HS-5 (cell line): ENCODE measurements at regions not wholly inside any gene's neighbourhood (a gene's known extent, or its start where the extent isn't known, plus 50 kb on each side); places are given as distances from the start of the nearest gene placed in this dataset.

Source experiments
- DNase-seq: peaks from one replicate; pipeline ENCODE4 v3.0.0-alpha.2; 2012; ENCODE audit warnings: low read depth

DNA sequence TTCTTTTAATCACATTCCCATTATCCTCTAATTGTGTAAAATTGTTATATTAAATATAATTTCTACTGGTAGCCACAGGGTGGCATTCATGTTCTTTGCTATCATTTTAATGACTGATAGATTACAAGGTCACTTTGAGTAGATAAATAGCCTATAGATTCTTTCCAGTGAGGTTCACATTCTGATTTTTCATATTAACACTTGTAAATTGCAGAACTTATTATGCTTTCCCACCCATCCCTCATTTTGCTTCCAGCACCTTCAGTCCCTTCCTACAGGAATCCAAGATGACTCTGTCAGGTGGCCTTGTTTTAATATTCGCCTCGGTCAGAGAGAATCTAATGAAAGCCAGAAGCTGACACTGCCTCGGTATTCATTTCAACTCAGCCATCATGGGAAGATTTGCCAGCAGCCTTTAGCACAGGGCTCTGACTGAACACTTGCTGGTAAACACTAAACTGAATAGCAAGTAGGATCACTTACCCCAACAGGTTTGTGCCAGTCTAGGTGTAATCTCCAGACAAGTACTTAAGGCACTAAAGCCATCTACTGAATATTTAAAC, 101.2 kb upstream of the FSHR start:
- no peak for DNase-seq

DNA sequence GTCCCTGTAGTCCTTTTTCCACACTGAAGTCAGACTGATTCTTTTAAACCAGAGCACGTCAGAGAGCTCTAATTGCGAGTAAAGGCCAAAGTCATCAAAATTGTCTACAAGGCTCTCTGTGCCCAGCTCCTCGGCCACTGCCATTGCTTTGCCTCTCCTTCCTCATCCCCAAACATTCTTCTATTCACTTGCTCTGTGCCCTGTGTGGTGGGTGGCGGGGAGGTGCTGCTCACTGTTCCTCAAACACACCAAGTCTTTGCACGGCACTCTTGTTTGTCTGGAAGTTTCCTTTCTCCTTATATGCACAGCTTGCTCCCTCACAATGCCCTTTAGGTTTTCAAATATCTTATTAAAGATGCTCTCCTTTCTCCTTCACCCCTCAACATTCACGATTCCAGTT, 100.1 kb upstream of the FSHR start:
- DNase-seq: no peak

DNA sequence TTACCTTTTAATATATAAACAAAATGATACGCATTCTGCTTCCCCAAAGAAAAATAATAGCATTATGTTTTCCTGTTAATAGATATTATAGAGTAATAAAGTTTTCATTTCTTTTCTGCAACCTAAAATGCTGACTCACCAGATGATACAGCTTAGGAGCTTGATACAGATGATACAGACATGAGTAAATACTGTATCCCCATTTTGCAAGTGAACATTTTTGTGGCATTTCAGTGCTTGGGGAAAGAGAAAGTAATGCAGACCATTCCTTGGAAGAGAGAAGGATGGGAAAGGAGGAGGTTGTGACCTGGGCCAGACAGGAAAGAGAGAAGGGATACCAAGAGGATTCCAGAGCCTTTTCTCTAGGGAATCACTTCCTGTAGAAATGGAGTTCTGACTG, 97.5 kb upstream of the FSHR start:
- peak; percentile 81 for DNase-seq

DNA sequence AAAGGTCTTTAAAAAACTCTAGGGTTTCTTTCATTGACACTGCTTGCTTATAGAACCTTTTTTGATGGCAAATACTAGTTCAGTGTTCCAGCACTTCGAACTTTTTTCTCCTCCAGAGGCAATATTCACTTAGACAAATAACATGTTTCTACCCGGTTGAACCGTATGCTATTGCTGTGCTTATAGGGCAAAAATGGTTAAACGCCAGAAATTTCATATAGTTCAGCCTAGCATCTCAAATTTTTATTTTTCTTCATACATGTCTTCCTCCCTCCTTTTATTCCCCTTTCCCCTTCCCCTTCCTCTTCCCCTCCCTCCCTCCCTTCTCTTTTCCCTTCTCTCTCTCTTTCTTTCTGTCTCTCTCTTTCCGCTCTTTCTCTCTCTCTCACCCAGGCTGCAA, 96.9 kb upstream of the FSHR start:
- no peak for DNase-seq

GRCh38 chr2:49248506-49248905, 94.2 kb upstream of the FSHR start:
- peak; percentile 91 for DNase-seq

DNA sequence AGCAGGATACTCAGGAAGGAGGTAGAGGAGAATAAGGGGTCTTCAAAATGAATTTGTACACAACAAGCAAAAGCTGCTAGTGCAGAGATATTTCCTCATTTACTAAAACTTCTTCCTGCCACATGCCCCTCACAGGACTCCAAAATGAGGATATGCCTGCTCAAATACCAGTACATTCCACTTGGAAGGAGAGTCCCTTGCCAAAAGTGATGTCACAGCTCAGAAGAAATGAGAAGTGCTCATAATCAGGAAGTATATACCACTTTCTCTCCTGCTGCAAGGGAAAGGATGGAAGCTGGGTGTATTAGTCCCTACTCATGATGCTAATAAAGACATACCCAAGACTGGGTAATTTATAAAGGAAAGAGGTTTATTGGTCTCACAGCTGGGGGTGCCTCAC, 87.7 kb upstream of the FSHR start:
- no peak for DNase-seq

GRCh38 chr2:49241501-49241900, 87.2 kb upstream of the FSHR start:
- DNase-seq: no peak

- no peak for DNase-seq
Observed at GRCh38 chr2:49240608-49241007, 86.3 kb upstream of the FSHR start.

DNA sequence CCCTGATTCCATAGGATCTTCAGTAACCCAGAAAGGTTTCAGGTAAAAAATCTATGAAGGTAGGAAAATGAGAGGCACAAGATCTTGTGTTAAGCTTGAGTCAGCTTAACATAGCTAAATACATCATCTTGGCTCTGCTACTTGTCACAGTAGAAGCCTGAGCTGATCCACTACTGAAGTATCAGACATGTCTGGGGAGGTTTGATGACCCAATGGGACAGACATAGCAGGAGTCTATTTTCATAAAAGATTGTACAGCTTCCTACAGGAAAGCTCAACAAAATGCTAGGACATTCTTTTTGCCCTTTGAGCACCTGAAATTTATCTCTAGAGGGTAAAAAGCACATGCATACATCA, 84.3 kb upstream of the FSHR start:
- DNase-seq: no peak

- no peak for DNase-seq
Observed at GRCh38 chr2:49237867-49238603, 83.7 kb upstream of the FSHR start.

DNA sequence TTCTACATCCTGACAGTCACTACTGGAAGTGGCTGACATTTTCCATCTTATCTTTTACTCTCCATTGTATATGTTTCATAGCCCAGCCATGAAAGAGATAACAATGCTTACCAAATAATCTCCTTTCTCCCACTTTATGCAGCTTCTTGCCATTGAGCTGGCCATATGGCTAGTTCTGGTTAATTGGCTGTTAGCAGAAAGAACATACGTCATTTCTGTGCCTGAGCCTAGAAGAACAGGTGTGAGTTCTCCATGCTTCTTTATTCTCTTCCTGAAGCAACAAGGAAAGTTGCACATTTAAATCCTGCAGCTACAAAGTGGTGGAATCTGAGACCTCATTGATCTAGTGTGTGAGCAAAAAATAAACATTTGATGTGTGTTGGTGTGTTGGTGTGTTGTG, 82.0 kb upstream of the FSHR start:
- no peak for DNase-seq

- no peak for DNase-seq
Observed at GRCh38 chr2:49226360-49226759, 72.0 kb upstream of the FSHR start.

DNA sequence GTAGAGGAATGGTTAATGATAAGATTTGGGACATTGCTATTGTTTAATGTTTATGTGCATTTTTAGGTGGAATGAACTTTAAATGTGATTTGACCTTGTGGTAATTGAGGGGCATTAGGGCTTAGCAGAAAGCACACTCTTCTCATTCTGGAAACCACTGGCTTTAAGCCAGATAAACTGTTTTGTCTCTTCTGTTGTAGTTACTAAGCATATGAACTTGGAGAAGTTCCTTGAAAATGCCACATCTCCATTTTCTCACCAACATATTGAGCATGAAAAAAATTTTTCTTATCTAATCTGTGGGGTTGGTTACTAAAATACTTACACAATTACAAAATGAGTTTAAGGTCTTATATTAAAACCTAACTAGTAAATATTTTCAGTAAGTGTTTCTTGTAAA, 70.8 kb upstream of the FSHR start:
- DNase-seq: no peak

DNA sequence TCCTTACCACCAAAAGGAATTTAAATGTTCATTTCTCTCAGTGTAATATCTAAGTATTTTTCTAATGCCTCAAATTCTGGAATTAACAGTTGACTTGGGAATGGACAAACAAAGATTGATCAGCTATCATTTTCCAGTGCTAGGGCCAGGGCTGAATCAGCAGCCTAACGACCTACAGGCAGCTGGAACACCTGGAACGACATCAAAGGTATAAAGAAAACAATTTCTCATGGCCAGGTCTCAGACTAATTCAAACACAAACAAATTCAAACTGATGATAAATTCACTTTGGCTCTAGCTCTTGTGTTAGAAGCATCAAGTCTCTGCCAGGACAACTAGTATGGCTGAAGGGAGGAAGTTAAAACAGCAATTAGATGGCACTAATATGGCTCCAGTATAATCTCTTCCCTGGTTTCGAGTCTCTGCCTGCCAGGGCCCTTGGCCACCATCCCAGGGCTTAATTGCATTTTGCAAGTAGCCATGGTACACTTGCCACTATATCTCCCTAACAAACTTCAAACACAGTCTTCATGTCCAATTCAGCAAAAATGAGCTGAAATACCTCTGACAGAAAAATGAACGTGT, 70.2 kb upstream of the FSHR start:
- no peak for DNase-seq

GRCh38 chr2:49222975-49223528, 68.7 kb upstream of the FSHR start:
- no peak for DNase-seq

- no peak for DNase-seq
Observed at GRCh38 chr2:49219741-49220140, 65.4 kb upstream of the FSHR start.

DNA sequence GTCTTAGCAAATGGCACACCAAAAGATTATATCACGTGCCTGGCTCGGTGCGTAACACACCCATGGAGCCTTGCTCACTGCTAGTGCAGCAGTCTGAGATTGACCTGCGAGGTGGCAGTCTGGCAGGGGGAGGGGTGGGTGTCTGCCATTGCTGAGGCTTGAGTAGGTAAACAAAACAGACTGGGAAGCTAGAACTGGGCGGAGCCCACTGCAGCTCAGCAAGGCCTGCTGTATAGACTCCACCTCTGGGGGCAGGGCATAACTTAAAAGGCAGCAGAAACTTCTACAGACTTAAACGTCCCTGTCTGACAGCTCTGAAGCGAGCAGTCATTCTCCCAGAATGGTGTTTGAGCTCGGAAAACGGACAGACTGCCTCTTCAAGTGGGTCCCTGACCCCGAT, 55.9 kb upstream of the FSHR start:
- DNase-seq: no peak

GRCh38 chr2:49207204-49207603, 52.9 kb upstream of the FSHR start:
- no peak for DNase-seq
